Stomach (tissue), 8 donors: ENCODE measurements at regions not wholly inside any gene's neighbourhood (a gene's known extent, or its start where the extent isn't known, plus 50 kb on each side); places are given as distances from the start of the nearest gene placed in this dataset.
A peak's percentile ranks its signal among the peaks of the same experiment; 100 is the strongest.

Experiments
- DNase-seq, 2 donors: peaks; one replicate each; pipeline versions ENCODE4 v3.0.0 to v3.0.0-alpha.2; 2013 to 2019
- H3K27ac ChIP-seq, 5 donors: fragments of 200-600 bp in 4 of 5; sonication (generic) in 4 of 5; one replicate each; pipeline ENCODE4 v1.5.1; 2013 to 2019; ENCODE audit warnings: mild to moderate bottlenecking in 1 of 5, moderate library complexity in 1 of 5
- H3K27me3 ChIP-seq, 3 donors: fragments of 200-600 bp; sonication (generic); one replicate each; pipeline ENCODE4 v1.5.1; 2017 to 2019; ENCODE audit warnings: mixed run types in 1 of 3
- H3K36me3 ChIP-seq, 4 donors: fragments of 200-600 bp; sonication (generic); 1 replicate in 3 of 4; 2 replicates in 1 of 4; pipeline ENCODE4 v1.5.1; 2016 to 2019
- H3K4me1 ChIP-seq, 4 donors: fragments of 200-600 bp; sonication (generic); one replicate each; pipeline ENCODE4 v1.5.1; 2016 to 2019
- H3K4me3 ChIP-seq, 4 donors: fragments of 200-600 bp; sonication (generic) in 3 of 4; one replicate each; pipeline ENCODE4 v1.5.1; 2016 to 2019; ENCODE audit warnings: mild to moderate bottlenecking in 1 of 4
- H3K9me3 ChIP-seq, 4 donors: fragments of 200-600 bp; sonication (generic); one replicate each; pipeline ENCODE4 v1.5.1; 2016 to 2019
- EP300 ChIP-seq: sonication (generic); formaldehyde crosslinking; IDR thresholded peaks from one replicate; pipeline ENCODE4 v1.6.1; 2017; ENCODE audit warnings: antibody characterized with exemption
- POLR2A ChIP-seq, 4 donors: fragments of 450-650 bp; IDR thresholded peaks; one replicate each; pipeline ENCODE4 v1.6.1; 2016; ENCODE audit warnings: antibody characterized with exemption in 4 of 4, control low read depth in 2 of 4, mild to moderate bottlenecking in 1 of 4, moderate library complexity in 1 of 4
- POLR2AphosphoS5 ChIP-seq, 3 donors: sonication (generic); formaldehyde crosslinking; IDR thresholded peaks; one replicate each; pipeline ENCODE4 v1.6.1; 2016; ENCODE audit warnings: antibody characterized with exemption in 3 of 3
- WGBS, 5 donors: extraction: QIAGEN DNeasy Blood & Tissue Kit in 3 of 5; methylation state at CpG; one replicate each; pipeline versions ENCODE4 v1.1.5 to v1.1.7; 2013 to 2018; 5-methylcytosine and 5-hydroxymethylcytosine counted together
- intact Hi-C: fragments of 100-400 bp; cut with DNase I; formaldehyde crosslinking; loops from one replicate; pipeline ENCODE4 v1.15.1; 2023; ENCODE audit warnings: low total_unique reads
- TF ChIP-seq, protein P1 (sequence below), 7 experiments: fragments of 450-650 bp in 4 of 7; fragments of 200-600 bp in 3 of 7; sonication (generic) in 3 of 7; IDR thresholded peaks; one replicate each; pipeline ENCODE4 v1.5.1; 2016 to 2019; ENCODE audit warnings: antibody characterized with exemption in 7 of 7, control low read depth in 2 of 7, mild to moderate bottlenecking in 1 of 7
- donor health status: healthy with polysubstance abuse.
- donor health status: Bipolar disorder and iron deficiency.
- donor health status: healthy.

DNA sequence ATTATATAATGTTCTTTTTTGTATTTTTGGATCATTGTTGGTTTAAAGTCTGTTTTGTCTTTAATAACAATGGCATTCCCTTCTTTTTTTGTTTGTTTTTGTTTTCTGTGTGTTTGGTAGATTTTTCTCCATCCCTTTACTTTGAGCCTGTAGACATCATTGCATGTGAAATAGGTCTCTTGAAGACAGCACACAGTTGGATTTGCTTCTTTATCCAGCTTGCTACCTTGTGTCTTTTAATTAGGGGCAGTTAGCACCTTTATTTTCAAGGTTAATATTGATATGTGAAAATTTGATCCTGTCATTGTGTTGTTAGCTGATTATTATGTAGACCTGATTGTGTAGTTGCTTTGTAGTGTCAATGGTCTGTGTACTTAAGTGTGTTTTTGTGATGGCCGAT is 235.7 kb downstream of the KCNJ3 start:
- Histone ChIP-seq H3K27ac (no peak overlapping the region), H3K9me3 (peaks cover 0 to 22% (median 6%) of the 10 kb centered on the region in 4 donors), H3K4me3 (no peak overlapping the region), H3K27me3 (no peaks in the 10 kb centered on the region), H3K36me3 (no peaks in the 10 kb centered on the region), H3K4me1 (no peaks in the 10 kb centered on the region)
- WGBS, 5 donors, result 86 to 95% (median 89%) methylated on average over 1 of the region's 1 CpG
- intact Hi-C loops, result no loop called here
- DNase-seq, result no peak
- TF ChIP-seq POLR2AphosphoS5 (IDR thresholded peaks at IDR 0.05), result no peak
- TF ChIP-seq EP300, result no peak
- TF ChIP-seq POLR2A (IDR thresholded peaks at IDR 0.05), result no peak
- TF ChIP-seq, protein P1, sequence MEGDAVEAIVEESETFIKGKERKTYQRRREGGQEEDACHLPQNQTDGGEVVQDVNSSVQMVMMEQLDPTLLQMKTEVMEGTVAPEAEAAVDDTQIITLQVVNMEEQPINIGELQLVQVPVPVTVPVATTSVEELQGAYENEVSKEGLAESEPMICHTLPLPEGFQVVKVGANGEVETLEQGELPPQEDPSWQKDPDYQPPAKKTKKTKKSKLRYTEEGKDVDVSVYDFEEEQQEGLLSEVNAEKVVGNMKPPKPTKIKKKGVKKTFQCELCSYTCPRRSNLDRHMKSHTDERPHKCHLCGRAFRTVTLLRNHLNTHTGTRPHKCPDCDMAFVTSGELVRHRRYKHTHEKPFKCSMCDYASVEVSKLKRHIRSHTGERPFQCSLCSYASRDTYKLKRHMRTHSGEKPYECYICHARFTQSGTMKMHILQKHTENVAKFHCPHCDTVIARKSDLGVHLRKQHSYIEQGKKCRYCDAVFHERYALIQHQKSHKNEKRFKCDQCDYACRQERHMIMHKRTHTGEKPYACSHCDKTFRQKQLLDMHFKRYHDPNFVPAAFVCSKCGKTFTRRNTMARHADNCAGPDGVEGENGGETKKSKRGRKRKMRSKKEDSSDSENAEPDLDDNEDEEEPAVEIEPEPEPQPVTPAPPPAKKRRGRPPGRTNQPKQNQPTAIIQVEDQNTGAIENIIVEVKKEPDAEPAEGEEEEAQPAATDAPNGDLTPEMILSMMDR (IDR thresholded peaks at IDR 0.05), result no peak

DNA sequence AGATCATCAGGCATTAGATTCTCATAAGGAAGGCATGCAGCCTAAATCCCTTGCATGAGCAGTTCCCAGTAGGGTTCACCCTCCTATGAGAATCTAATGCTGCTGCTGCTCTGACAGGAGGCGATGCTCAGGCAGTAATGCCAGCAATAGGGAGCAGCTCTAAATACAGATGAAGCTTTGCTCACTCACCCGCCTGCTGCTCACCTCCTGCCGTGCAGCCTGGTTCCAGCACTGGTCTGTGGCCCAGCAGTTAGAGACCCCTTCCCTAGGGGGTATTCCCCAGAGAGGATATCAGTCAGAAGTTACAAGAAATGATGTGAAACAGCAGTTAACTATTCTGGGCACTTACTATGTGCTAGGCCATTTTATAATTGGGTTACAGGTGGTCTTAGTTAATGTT is 226.0 kb downstream of the KCNJ3 start:
- Histone ChIP-seq H3K4me1 (no peaks in the 10 kb centered on the region), H3K9me3 (no peaks in the 10 kb centered on the region), H3K27me3 (no peaks in the 10 kb centered on the region), H3K4me3 (no peak overlapping the region), H3K27ac (no peak overlapping the region), H3K36me3 (no peaks in the 10 kb centered on the region)
- no peak for DNase-seq
- TF ChIP-seq POLR2A (IDR thresholded peaks at IDR 0.05) (no peak), EP300 (no peak), POLR2AphosphoS5 (IDR thresholded peaks at IDR 0.05) (no peak)
- TF ChIP-seq, protein P1 (IDR thresholded peaks at IDR 0.05), result no peak
- intact Hi-C loops, result no loop called here
- 90 to 95% (median 93%) methylated on average over 3 of the region's 3 CpGs for WGBS, 5 donors

DNA sequence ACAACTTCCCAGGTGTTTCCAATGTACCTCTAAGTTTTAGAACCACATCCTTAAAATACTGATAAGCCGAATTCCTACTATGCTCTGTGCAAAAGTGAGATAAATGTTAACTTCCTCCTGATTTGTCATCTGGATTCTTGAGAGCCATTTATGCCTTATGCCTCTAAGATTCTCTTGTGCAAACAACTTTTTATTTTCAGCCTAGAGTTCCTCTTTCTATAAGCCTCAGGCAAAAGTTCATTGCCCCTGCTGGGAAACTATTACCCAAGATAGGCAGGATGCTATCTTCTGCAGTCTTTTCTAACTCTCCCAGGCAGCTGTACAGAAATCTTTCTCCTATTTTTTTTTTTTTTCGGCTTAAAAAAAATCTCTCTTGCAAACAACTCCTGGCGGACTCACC is 216.1 kb downstream of the KCNJ3 start:
- H3K27ac ChIP-seq, result no peak overlapping the region
- 20 to 39% (median 37%) methylated on average over 3 of the region's 3 CpGs for WGBS, 5 donors

DNA sequence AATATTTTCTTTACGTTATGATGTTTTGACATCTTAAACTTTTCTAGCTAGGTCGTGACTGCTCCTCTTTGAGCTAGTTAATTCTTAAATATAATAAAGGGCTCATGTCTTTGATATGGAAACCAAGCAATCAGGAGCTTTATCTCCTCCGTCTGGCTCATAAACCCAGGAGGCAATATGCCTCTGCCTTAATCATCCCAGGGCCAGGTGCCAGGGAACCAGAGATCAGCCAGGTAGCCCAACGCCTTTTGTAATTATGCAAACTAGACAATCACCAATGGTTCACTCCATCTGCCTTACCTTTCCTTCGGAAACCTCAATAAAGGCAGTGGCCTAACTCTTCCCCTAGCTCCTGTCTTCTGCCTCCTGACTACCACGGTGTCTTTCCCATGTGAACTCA is 213.7 kb downstream of the KCNJ3 start:
- Histone ChIP-seq H3K27ac (no peak overlapping the region), H3K36me3 (no peaks in the 10 kb centered on the region), H3K4me1 (no peaks in the 10 kb centered on the region), H3K9me3 (no peaks in the 10 kb centered on the region), H3K4me3 (no peak overlapping the region), H3K27me3 (no peaks in the 10 kb centered on the region)
- TF ChIP-seq EP300, result no peak
- no peak for TF ChIP-seq POLR2A (IDR thresholded peaks at IDR 0.05)
- TF ChIP-seq, protein P1 (IDR thresholded peaks at IDR 0.05), result no peak
- no peak for TF ChIP-seq POLR2AphosphoS5 (IDR thresholded peaks at IDR 0.05)
- intact Hi-C loops, result no loop called here
- DNase-seq, result no peak
- 72 to 84% (median 77%) methylated on average over 6 of the region's 6 CpGs for WGBS, 5 donors

More for the DNA sequence above, 216.1 kb downstream of the KCNJ3 start:
- Histone ChIP-seq H3K4me1 (no peaks in the 10 kb centered on the region), H3K27me3 (no peaks in the 10 kb centered on the region), H3K4me3 (no peak overlapping the region), H3K9me3 (no peaks in the 10 kb centered on the region), H3K36me3 (no peaks in the 10 kb centered on the region)
- DNase-seq, result peak in 1 of 2 donors; percentile 6
- TF ChIP-seq, protein P1 (IDR thresholded peaks at IDR 0.05), result no peak
- no peak for TF ChIP-seq POLR2A (IDR thresholded peaks at IDR 0.05)
- no peak for TF ChIP-seq EP300
- TF ChIP-seq POLR2AphosphoS5 (IDR thresholded peaks at IDR 0.05), result no peak
- intact Hi-C loops, result no loop called here
